Lung (tissue), 11 donors: ENCODE measurements at regions not wholly inside any gene's neighbourhood (a gene's known extent, or its start where the extent isn't known, plus 50 kb on each side); places are given as distances from the start of the nearest gene placed in this dataset.

ENCODE experiments used
- ATAC-seq: fragments of 200-7000 bp; cut with Tn5 transposase; one replicate; pipeline ENCODE4 v1.9.1; 2020; ENCODE audit warnings: moderate number of reproducible peaks; ENCODE audit not compliant: insufficient read depth, low FRiP score
- DNase-seq, 3 donors: peaks; one replicate each; pipeline ENCODE4 v3.0.0-alpha.2; 2013 to 2017
- H3K27ac ChIP-seq, 2 donors: one replicate each; pipeline ENCODE4 v1.5.1; 2013; ENCODE audit warnings: mild to moderate bottlenecking in 2 of 2, moderate library complexity in 2 of 2, control low read depth in 1 of 2, inconsistent platforms in 1 of 2, low read depth in 1 of 2, low read length in 1 of 2
- H3K27me3 ChIP-seq, 3 donors: one replicate each; pipeline ENCODE4 v1.5.1; 2013; ENCODE audit warnings: low read length in 2 of 3; ENCODE audit not compliant: control insufficient read depth in 3 of 3, insufficient read depth in 3 of 3
- H3K36me3 ChIP-seq, 4 donors: one replicate each; pipeline ENCODE4 v1.5.1; 2013; ENCODE audit warnings: low read length in 4 of 4, mild to moderate bottlenecking in 1 of 4, moderate library complexity in 1 of 4; ENCODE audit not compliant: control insufficient read depth in 4 of 4, insufficient read depth in 4 of 4
- H3K4me1 ChIP-seq, 5 donors: one replicate each; pipeline ENCODE4 v1.5.1; 2013; ENCODE audit warnings: low read length in 5 of 5, mild to moderate bottlenecking in 2 of 5, moderate library complexity in 1 of 5; ENCODE audit not compliant: control insufficient read depth in 5 of 5, insufficient read depth in 5 of 5
- H3K4me3 ChIP-seq: one replicate; pipeline ENCODE4 v1.5.1; 2013; ENCODE audit warnings: mild to moderate bottlenecking, control low read depth, moderate library complexity
- H3K9ac ChIP-seq, 2 donors: one replicate each; pipeline ENCODE4 v1.5.1; 2013; ENCODE audit warnings: low read length in 2 of 2, control low read depth in 1 of 2; ENCODE audit not compliant: insufficient read depth in 1 of 2
- H3K9me3 ChIP-seq, 4 donors: one replicate each; pipeline ENCODE4 v1.5.1; 2013; ENCODE audit warnings: low read length in 3 of 4, mild to moderate bottlenecking in 1 of 4, moderate library complexity in 1 of 4; ENCODE audit not compliant: control insufficient read depth in 4 of 4, insufficient read depth in 3 of 4
- WGBS, 2 donors: extraction: QIAGEN DNeasy Blood & Tissue Kit; methylation state at CpG; one replicate each; pipeline ENCODE4 v1.1.7; 2013; 5-methylcytosine and 5-hydroxymethylcytosine counted together
- TF ChIP-seq, protein P1 (sequence below): IDR thresholded peaks from 2 replicates; pipeline ENCODE4 v1.5.1; 2012; ENCODE audit warnings: mild to moderate bottlenecking; ENCODE audit errors: control extremely low read depth, extremely low read depth
- donor health status: control.
- donor health status: control.
- donor health status: Bipolar disorder and iron deficiency.
- donor health status: healthy.
- donor health status: DM: yes; HTN: yes; CAD: no.

DNA sequence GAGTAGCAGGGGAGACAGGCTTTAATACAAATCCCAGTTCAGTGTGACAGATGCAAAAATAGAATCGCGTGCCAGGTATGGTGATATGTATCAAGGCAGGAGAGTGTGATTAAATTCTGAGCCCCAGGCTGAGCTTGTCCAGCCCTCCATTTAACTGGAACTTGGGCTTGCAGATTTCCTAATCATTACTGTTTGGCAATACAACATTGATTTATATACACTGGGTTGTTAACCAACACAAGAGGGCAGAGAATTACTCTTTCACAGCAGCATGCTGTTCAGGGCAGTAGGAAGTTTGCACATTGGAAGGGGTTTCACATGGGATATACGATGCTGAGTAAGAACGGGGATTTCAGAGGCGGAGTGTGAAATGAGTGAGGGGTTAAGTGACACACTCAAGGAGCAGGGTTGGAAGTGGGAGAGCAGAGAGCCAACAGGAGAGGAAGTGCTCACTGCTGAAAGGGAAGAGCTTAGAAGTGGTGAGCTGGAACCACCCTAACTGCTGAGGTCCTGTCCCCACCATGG is 70.8 kb upstream of the ATXN1 start:
- Histone ChIP-seq H3K4me1 (peaks cover 0 to 23% (median 9%) of the 10 kb centered on the region in 5 donors), H3K9ac (no peak overlapping the region), H3K27me3 (no peaks in the 10 kb centered on the region), H3K27ac (no peak overlapping the region), H3K4me3 (no peak overlapping the region), H3K36me3 (no peaks in the 10 kb centered on the region), H3K9me3 (no peaks in the 10 kb centered on the region)
- 77 to 84% methylated on average over 5 of the region's 5 CpGs for WGBS, 2 donors
- ATAC-seq (no peak), DNase-seq (peak in 1 of 3 donors; percentile 69)
- TF ChIP-seq, protein P1, sequence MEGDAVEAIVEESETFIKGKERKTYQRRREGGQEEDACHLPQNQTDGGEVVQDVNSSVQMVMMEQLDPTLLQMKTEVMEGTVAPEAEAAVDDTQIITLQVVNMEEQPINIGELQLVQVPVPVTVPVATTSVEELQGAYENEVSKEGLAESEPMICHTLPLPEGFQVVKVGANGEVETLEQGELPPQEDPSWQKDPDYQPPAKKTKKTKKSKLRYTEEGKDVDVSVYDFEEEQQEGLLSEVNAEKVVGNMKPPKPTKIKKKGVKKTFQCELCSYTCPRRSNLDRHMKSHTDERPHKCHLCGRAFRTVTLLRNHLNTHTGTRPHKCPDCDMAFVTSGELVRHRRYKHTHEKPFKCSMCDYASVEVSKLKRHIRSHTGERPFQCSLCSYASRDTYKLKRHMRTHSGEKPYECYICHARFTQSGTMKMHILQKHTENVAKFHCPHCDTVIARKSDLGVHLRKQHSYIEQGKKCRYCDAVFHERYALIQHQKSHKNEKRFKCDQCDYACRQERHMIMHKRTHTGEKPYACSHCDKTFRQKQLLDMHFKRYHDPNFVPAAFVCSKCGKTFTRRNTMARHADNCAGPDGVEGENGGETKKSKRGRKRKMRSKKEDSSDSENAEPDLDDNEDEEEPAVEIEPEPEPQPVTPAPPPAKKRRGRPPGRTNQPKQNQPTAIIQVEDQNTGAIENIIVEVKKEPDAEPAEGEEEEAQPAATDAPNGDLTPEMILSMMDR, result no peak

DNA sequence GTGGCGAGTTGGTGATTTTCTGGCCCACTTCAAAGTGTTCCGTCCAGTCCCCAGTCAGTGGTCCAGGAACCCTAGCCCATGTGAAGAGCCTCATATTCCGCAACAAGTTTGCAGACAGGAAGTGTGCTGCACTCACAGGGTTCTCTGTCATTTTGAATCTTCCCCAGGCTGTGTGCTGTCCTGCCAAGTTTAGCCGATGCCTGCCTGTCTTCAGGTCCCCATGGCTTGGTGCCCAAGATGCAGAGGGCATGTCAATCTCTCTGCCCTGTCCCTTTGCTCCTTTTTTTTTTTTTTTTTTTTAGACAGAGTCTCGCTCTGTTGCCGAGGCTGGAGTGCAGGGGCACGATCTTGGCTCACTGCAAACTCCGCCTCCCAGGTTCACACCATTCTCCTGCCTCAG is 69.9 kb upstream of the ATXN1 start:
- Histone ChIP-seq H3K9ac (no peak overlapping the region), H3K4me3 (no peak overlapping the region), H3K9me3 (no peaks in the 10 kb centered on the region), H3K36me3 (no peaks in the 10 kb centered on the region), H3K4me1 (peaks cover 0 to 13% (median 4%) of the 10 kb centered on the region in 5 donors), H3K27me3 (no peaks in the 10 kb centered on the region), H3K27ac (no peak overlapping the region)
- no peak for ATAC-seq
- WGBS, 2 donors, result 75 to 80% methylated on average over 8 of the region's 8 CpGs
- TF ChIP-seq, protein P1, result no peak
- no peak for DNase-seq

- TF ChIP-seq, protein P1, result no peak
- WGBS, 2 donors, result 76 to 79% methylated on average over 2 of the region's 2 CpGs
- H3K27ac ChIP-seq, result no peak overlapping the region
- no peaks in the 10 kb centered on the region for H3K36me3 ChIP-seq
- DNase-seq (no peak), ATAC-seq (no peak)
- H3K9me3 ChIP-seq, result no peaks in the 10 kb centered on the region
- peaks cover 0 to 8% (median 4%) of the 10 kb centered on the region in 5 donors for H3K4me1 ChIP-seq
- no peaks in the 10 kb centered on the region for H3K27me3 ChIP-seq
- no peak overlapping the region for H3K9ac ChIP-seq
- H3K4me3 ChIP-seq, result no peak overlapping the region
These were observed 66.8 kb upstream of the ATXN1 start for GRCh38 chr6:16828058-16828457.

DNA sequence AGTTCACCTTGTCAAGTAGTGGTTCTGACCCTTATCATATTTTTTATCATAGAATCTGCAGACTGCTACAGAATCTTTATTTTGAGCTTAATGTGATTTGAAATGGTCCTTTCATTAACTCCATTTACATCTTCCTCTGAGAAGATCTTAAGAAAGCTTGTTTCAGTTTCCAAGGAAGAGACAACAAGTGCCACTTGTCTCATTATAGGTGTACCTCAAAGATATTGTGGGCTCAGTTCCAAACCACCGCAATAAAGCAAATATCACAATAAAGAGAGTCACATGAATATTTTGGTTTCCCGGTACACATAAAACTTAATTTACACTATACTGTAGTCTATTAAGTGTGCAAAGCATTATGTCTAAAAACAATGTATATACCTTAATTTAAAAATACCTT is 66.4 kb upstream of the ATXN1 start:
- H3K9me3 ChIP-seq, result no peaks in the 10 kb centered on the region
- H3K36me3 ChIP-seq, result no peaks in the 10 kb centered on the region
- H3K4me1 ChIP-seq, result peaks cover 0 to 8% (median 4%) of the 10 kb centered on the region in 5 donors
- ATAC-seq, result no peak
- no peak overlapping the region for H3K9ac ChIP-seq
- H3K27ac ChIP-seq, result no peak overlapping the region
- DNase-seq, result no peak
- TF ChIP-seq, protein P1, result no peak
- no peak overlapping the region for H3K4me3 ChIP-seq
- 75 to 90% methylated on average over 2 of the region's 2 CpGs for WGBS, 2 donors
- no peaks in the 10 kb centered on the region for H3K27me3 ChIP-seq
